SH-SY5Y (cell line): ENCODE measurements at regions not wholly inside any gene's neighbourhood (a gene's known extent, or its start where the extent isn't known, plus 50 kb on each side); places are given as distances from the start of the nearest gene placed in this dataset.

Experiments
- GATA2 ChIP-seq: IDR thresholded peaks from 2 replicates; pipeline ENCODE4 v1.6.1; 2011; ENCODE audit warnings: mild to moderate bottlenecking, low read depth, low read length
- GATA3 ChIP-seq: IDR thresholded peaks from 2 replicates; pipeline ENCODE4 v1.6.1; 2011; ENCODE audit warnings: low read depth, mild to moderate bottlenecking, low read length, moderate library complexity

GRCh38 chr1:41981796-41982195 is 63.1 kb upstream of the HIVEP3 start:
- no peak for TF ChIP-seq GATA3
- no peak for TF ChIP-seq GATA2
